ENCODE measurements at regions not wholly inside any gene's neighbourhood (a gene's known extent, or its start where the extent isn't known, plus 50 kb on each side); places are given as distances from the start of the nearest gene placed in this dataset.

- Histone ChIP-seq H3K27me3 (ENCODE audit: insufficient read depth, low read depth, low read length) (no peaks in the 10 kb centered on the region), H3K27ac (ENCODE audit: low read length) (no peak overlapping the region), H3K36me3 (ENCODE audit: insufficient read depth, low read length) (no peaks in the 10 kb centered on the region), H3F3A (ENCODE audit: insufficient read depth, low read length, poor library complexity, severe bottlenecking) (no peaks in the 10 kb centered on the region), H3K4me2 (ENCODE audit: low read length) (no peak overlapping the region), H4K20me1 (ENCODE audit: insufficient read depth) (no peaks in the 10 kb centered on the region), H3K79me2 (replicated peaks; ENCODE audit: insufficient read depth, low read length) (no peaks in the 10 kb centered on the region), H3K4me3 (ENCODE audit: low read length) (no peak overlapping the region), H2AFZ (ENCODE audit: low read depth, low read length) (no peak overlapping the region), H3K9ac (ENCODE audit: low read length) (no peak overlapping the region), H3K9me3 (ENCODE audit: low read length) (no peaks in the 10 kb centered on the region), H3K9me2 (ENCODE audit: insufficient read depth, low read length) (no peaks in the 10 kb centered on the region)
- no peak for TF ChIP-seq EP300 (conservative IDR thresholded peaks at IDR 0.05; ENCODE audit: poor library complexity, severe bottlenecking)
- TF ChIP-seq RAD21 (conservative IDR thresholded peaks at IDR 0.05), result no peak
- TF ChIP-seq TAF1 (IDR thresholded peaks at IDR 0.05; ENCODE audit: low read depth), result no peak
- no peak for TF ChIP-seq CTCF (IDR thresholded peaks at IDR 0.05; ENCODE audit: poor library complexity, severe bottlenecking)
- TF ChIP-seq POLR2AphosphoS5 (IDR thresholded peaks at IDR 0.05), result no peak
- no peak for TF ChIP-seq REST (IDR thresholded peaks at IDR 0.05; ENCODE audit: borderline replicate concordance)
- no peak for TF ChIP-seq EZH2 (IDR thresholded peaks at IDR 0.05; ENCODE audit: borderline replicate concordance, insufficient read depth, low read length, poor library complexity, severe bottlenecking)
- TF ChIP-seq SMC3 (conservative IDR thresholded peaks at IDR 0.05; ENCODE audit: poor library complexity), result no peak
- TF ChIP-seq MXI1 (conservative IDR thresholded peaks at IDR 0.05; ENCODE audit: poor library complexity, severe bottlenecking), result no peak
These were observed 182.0 kb downstream of the UXS1 start for GRCh38 chr2:106012001-106012590.

GRCh38 chr2:106011380-106011779 is 182.7 kb downstream of the UXS1 start:
- Histone ChIP-seq H3K27me3 (ENCODE audit: insufficient read depth, low read depth, low read length) (no peaks in the 10 kb centered on the region), H3K4me2 (ENCODE audit: low read length) (no peak overlapping the region), H3F3A (ENCODE audit: insufficient read depth, low read length, poor library complexity, severe bottlenecking) (no peaks in the 10 kb centered on the region), H3K9me3 (ENCODE audit: low read length) (no peaks in the 10 kb centered on the region), H3K9me2 (ENCODE audit: insufficient read depth, low read length) (no peaks in the 10 kb centered on the region), H4K20me1 (ENCODE audit: insufficient read depth) (no peaks in the 10 kb centered on the region), H2AFZ (ENCODE audit: low read depth, low read length) (no peak overlapping the region), H3K36me3 (ENCODE audit: insufficient read depth, low read length) (no peaks in the 10 kb centered on the region), H3K79me2 (replicated peaks; ENCODE audit: insufficient read depth, low read length) (no peaks in the 10 kb centered on the region), H3K9ac (ENCODE audit: low read length) (no peak overlapping the region), H3K4me3 (ENCODE audit: low read length) (no peak overlapping the region), H3K27ac (ENCODE audit: low read length) (no peak overlapping the region)
- TF ChIP-seq EZH2 (IDR thresholded peaks at IDR 0.05; ENCODE audit: borderline replicate concordance, insufficient read depth, low read length, poor library complexity, severe bottlenecking), result no peak
- no peak for TF ChIP-seq RAD21 (conservative IDR thresholded peaks at IDR 0.05)
- no peak for TF ChIP-seq REST (IDR thresholded peaks at IDR 0.05; ENCODE audit: borderline replicate concordance)
- no peak for TF ChIP-seq EP300 (conservative IDR thresholded peaks at IDR 0.05; ENCODE audit: poor library complexity, severe bottlenecking)
- no peak for TF ChIP-seq MXI1 (conservative IDR thresholded peaks at IDR 0.05; ENCODE audit: poor library complexity, severe bottlenecking)
- no peak for TF ChIP-seq SMC3 (conservative IDR thresholded peaks at IDR 0.05; ENCODE audit: poor library complexity)
- TF ChIP-seq CTCF (IDR thresholded peaks at IDR 0.05; ENCODE audit: poor library complexity, severe bottlenecking), result no peak
- no peak for TF ChIP-seq POLR2AphosphoS5 (IDR thresholded peaks at IDR 0.05)
- TF ChIP-seq TAF1 (IDR thresholded peaks at IDR 0.05; ENCODE audit: low read depth), result no peak

All from neural cell (in vitro differentiated cells).